Activated T-helper 1 cell treated with anti-CD3 and anti-CD28 coated beads, Interleukin-12 subunit alpha, Interleukin-12 subunit beta, Interleukin-2, Interleukin-4 antibody, amounts not matched to agents 30 ng/mL and 10 ng/mL and 1 ng/mL, durations not matched to agents 14 hours and 24 hours and 36 hours (primary cell): ENCODE measurements at regions not wholly inside any gene's neighbourhood (a gene's known extent, or its start where the extent isn't known, plus 50 kb on each side); places are given as distances from the start of the nearest gene placed in this dataset.
"Not testable (repeated sequence)": the region's sequence is repeated elsewhere in the genome, so short reads cannot be mapped to it uniquely, and the experiment has no call there.

Experiments
- DNase-seq: peaks from one replicate; pipeline ENCODE4 v3.0.0; 2021; ENCODE audit warnings: low spot score
- H3K27ac Mint-ChIP-seq: one replicate; pipeline ENCODE4 v1.8.0; 2021; ENCODE audit warnings: mild to moderate bottlenecking, mixed read lengths
- H3K27me3 Mint-ChIP-seq: one replicate; pipeline ENCODE4 v1.8.0; 2022; ENCODE audit warnings: mild to moderate bottlenecking, moderate library complexity, mixed read lengths; ENCODE audit not compliant: insufficient read depth
- H3K36me3 Mint-ChIP-seq: one replicate; pipeline ENCODE4 v1.8.0; 2021; ENCODE audit warnings: low read depth, mixed read lengths
- H3K4me1 Mint-ChIP-seq: one replicate; pipeline ENCODE4 v1.8.0; 2021; ENCODE audit warnings: low read depth, mixed read lengths
- H3K4me3 Mint-ChIP-seq: one replicate; pipeline ENCODE4 v1.8.0; 2021; ENCODE audit warnings: mild to moderate bottlenecking, moderate library complexity, mixed read lengths
- H3K9me3 Mint-ChIP-seq: one replicate; pipeline ENCODE4 v1.8.0; 2021; ENCODE audit warnings: mixed read lengths
- intact Hi-C: fragments of 100-400 bp; cut with micrococcal nuclease; formaldehyde crosslinking; loops from one replicate; pipeline ENCODE4 v1.15.1; 2024

DNA sequence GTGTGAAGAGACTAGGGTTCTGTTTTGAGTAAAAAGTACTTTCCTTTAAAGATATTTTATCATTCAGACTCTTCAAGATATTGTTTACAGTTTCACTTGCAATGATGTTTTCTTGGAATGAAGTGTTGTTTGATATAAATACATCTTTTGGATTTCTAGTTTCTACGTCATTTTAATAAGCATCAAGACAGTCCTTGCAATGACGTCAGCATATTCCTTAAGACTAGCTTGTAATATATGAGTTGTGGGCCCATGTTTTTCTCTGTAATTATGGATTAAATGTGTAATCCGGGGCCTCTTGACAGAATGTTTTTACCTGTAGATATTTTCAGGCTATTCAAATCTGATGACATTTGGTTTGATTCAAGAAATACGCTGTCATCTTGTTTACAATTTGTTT, 66.1 kb downstream of the RBMX2 start:
- H3K36me3 Mint-ChIP-seq, result no peaks in the 10 kb centered on the region
- H3K9me3 Mint-ChIP-seq, result no peaks in the 10 kb centered on the region
- DNase-seq, result no peak
- peaks cover 3% of the 10 kb centered on the region for H3K27me3 Mint-ChIP-seq
- no peaks in the 10 kb centered on the region for H3K4me1 Mint-ChIP-seq
- intact Hi-C loops, result no loop called here
- H3K27ac Mint-ChIP-seq, result no peak overlapping the region
- no peak overlapping the region for H3K4me3 Mint-ChIP-seq

DNA sequence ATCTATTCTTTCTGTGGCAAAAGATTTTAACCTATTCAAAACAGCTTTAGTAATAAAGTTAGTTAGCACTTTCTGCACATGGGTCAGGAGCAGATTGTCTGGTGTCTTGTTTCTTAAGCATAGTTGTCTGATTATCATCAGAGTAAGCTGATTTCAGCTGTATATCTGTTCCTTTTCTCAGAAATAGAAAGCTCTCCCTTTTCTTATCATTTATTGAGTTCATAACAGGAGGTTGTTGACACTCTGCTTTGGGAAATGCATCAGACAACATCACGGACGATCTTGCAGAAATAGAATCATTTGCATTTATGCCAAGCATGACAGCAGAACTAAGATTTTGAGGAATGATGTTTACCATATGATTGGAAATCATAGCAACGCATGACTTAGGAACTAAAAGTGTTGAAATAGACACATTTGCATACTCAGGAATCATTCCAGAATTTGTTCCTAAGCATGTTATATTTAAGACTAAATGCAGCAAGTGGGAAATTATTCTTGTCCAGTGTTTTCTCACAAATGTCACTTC, 66.7 kb downstream of the RBMX2 start:
- Mint-ChIP-seq H3K9me3 (no peaks in the 10 kb centered on the region), H3K27ac (no peak overlapping the region), H3K27me3 (peaks cover 2% of the 10 kb centered on the region), H3K4me1 (no peaks in the 10 kb centered on the region), H3K4me3 (no peak overlapping the region), H3K36me3 (no peaks in the 10 kb centered on the region)
- no peak for DNase-seq
- intact Hi-C loops, result no loop called here

- Mint-ChIP-seq H3K27ac (no peak overlapping the region), H3K9me3 (no peaks in the 10 kb centered on the region), H3K27me3 (no peaks in the 10 kb centered on the region), H3K36me3 (no peaks in the 10 kb centered on the region), H3K4me3 (no peak overlapping the region), H3K4me1 (no peaks in the 10 kb centered on the region)
- intact Hi-C loops, result no loop called here
- no peak for DNase-seq
Observed at GRCh38 chrX:130482871-130483270, 81.1 kb downstream of the RBMX2 start.

DNA sequence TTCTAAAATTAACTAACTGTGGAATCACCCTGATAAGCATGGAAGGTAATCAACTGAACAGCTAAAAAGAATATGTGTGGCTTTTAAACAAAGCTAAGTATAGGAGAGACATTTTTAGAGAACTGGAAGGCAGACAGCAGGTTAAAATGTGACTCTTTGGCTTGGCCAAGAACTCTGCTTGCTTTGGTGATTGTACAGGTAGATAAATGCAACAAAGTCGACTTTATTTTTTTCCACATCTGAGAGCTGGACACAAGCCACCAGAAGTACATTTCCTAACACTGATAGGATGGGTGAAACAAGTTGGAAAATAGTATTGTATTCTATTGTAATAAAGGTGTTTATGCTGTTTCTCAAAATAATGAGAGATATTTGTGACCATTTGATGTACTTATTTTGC, 84.1 kb downstream of the RBMX2 start:
- H3K27me3 Mint-ChIP-seq, result peaks cover under 1% of the 10 kb centered on the region
- no peaks in the 10 kb centered on the region for H3K36me3 Mint-ChIP-seq
- no peak overlapping the region for H3K4me3 Mint-ChIP-seq
- DNase-seq, result no peak
- H3K9me3 Mint-ChIP-seq, result no peaks in the 10 kb centered on the region
- H3K4me1 Mint-ChIP-seq, result no peaks in the 10 kb centered on the region
- intact Hi-C loops, result no loop called here
- H3K27ac Mint-ChIP-seq, result no peak overlapping the region

DNA sequence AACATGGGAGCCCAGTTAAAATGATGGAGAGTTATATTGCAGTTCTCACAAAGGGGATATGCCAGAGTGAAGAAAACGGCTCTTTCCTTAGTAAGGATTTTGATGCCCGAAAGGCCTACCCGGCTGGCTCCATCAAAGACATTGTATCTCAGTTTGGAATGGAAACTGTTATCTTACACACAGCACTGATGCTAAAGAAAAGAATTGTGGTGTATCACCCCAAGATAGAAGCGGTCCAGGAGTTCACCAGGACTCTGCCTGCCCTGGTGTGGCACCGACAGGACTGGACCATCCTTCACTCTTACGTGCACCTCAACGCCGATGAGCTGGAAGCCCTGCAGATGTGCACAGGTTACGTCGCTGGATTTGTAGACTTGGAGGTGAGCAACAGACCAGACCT, 93.7 kb downstream of the RBMX2 start:
- intact Hi-C loops, H3K4me1 Mint-ChIP-seq, H3K9me3 Mint-ChIP-seq, DNase-seq, H3K36me3 Mint-ChIP-seq, H3K4me3 Mint-ChIP-seq, H3K27ac Mint-ChIP-seq: not testable (repeated sequence)
- peaks cover 12% of the 10 kb centered on the region for H3K27me3 Mint-ChIP-seq

- Mint-ChIP-seq H3K4me3 (no peak overlapping the region), H3K36me3 (no peaks in the 10 kb centered on the region), H3K27ac (no peak overlapping the region), H3K27me3 (peaks cover 7% of the 10 kb centered on the region), H3K4me1 (no peaks in the 10 kb centered on the region), H3K9me3 (no peaks in the 10 kb centered on the region)
- no peak for DNase-seq
- intact Hi-C loops, result no loop called here
Observed at GRCh38 chrX:130497531-130497930, 95.7 kb downstream of the RBMX2 start.

GRCh38 chrX:130498653-130499274, 97.0 kb downstream of the RBMX2 start:
- no peak for DNase-seq
- no peak overlapping the region for H3K4me3 Mint-ChIP-seq
- H3K27me3 Mint-ChIP-seq, result peaks cover 7% of the 10 kb centered on the region
- H3K9me3 Mint-ChIP-seq, result no peaks in the 10 kb centered on the region
- no peak overlapping the region for H3K27ac Mint-ChIP-seq
- no peaks in the 10 kb centered on the region for H3K4me1 Mint-ChIP-seq
- intact Hi-C loops, result no loop called here
- H3K36me3 Mint-ChIP-seq, result no peaks in the 10 kb centered on the region

- Mint-ChIP-seq H3K36me3 (no peaks in the 10 kb centered on the region), H3K27ac (no peak overlapping the region)
- intact Hi-C loops, result no loop called here
Observed at GRCh38 chrX:130502016-130502570, 100.3 kb downstream of the RBMX2 start.

DNA sequence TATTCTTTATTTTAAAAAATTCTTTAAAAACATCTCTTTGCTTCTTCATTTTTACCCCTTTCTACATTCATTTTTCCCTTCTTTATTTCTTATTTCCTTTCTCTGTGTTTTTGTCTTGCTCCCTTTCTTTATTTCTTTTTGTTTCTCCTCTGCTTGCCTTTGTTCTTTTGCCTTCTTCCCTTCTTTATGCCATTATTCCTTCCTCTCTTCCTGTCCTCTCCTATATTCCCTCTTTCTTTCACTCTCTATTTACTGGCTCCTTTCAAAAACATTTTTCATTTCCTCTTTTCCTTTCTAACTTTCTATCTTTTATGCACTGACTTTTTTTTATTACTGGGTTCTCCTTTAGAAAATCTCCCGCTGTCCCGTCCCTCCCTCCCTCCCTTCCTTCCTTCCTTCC, 102.2 kb downstream of the RBMX2 start:
- Mint-ChIP-seq H3K27me3 (peaks cover 3% of the 10 kb centered on the region), H3K9me3 (no peaks in the 10 kb centered on the region), H3K36me3 (no peaks in the 10 kb centered on the region), H3K27ac (no peak overlapping the region), H3K4me3 (no peak overlapping the region), H3K4me1 (no peaks in the 10 kb centered on the region)
- DNase-seq, result no peak
- intact Hi-C loops, result no loop called here

More at GRCh38 chrX:130502016-130502570, 100.3 kb downstream of the RBMX2 start:
- Mint-ChIP-seq H3K27me3 (peaks cover 7% of the 10 kb centered on the region), H3K4me1 (no peaks in the 10 kb centered on the region), H3K4me3 (no peak overlapping the region), H3K9me3 (no peaks in the 10 kb centered on the region)
- DNase-seq, result no peak

- no peak for DNase-seq
- Mint-ChIP-seq H3K4me3 (no peak overlapping the region), H3K27me3 (no peaks in the 10 kb centered on the region), H3K9me3 (no peaks in the 10 kb centered on the region), H3K4me1 (no peaks in the 10 kb centered on the region), H3K27ac (no peak overlapping the region), H3K36me3 (no peaks in the 10 kb centered on the region)
- intact Hi-C loops, result no loop called here
Observed at GRCh38 chrX:130507015-130507414, 105.2 kb downstream of the RBMX2 start.

DNA sequence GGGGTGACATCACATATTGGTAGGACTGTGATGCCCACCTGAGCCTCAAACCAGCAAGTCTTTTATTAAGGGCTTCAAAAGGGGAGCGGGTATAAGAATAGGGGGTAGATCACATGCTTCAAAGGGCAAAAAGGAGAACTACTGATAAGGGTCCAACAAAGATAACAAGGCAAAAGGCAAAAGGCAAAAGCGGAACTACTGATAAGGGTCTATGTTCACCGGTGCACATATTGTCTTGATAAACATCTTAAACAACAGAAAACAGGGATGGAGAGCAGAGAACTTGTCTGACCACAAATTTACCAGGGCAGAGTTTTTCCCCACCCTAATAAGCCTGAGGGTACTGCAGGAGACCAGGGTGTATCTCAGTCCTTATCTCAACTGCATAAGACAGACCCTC, 110.7 kb downstream of the RBMX2 start:
- H3K27me3 Mint-ChIP-seq, H3K9me3 Mint-ChIP-seq, DNase-seq, H3K36me3 Mint-ChIP-seq, H3K4me1 Mint-ChIP-seq, H3K27ac Mint-ChIP-seq, intact Hi-C loops, H3K4me3 Mint-ChIP-seq: not testable (repeated sequence)

DNA sequence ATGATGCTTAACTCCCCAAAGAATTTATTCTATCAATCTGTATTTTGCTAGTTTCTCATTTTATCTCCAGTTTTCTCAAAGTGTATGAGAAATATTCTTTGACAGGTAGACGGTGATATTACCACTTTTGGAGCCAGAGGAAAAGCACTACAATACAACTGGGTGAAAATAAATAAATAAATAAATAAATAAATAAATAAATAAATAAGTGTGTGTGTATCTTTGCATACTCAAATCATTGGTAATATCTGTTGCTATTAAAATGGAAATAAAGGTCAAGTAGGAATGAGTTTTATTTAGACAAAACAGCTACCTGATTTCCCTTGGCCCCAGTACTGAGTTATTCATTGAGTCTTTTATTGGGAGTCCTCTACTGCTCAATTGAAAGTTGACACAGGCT, 114.3 kb downstream of the RBMX2 start:
- no peaks in the 10 kb centered on the region for H3K4me1 Mint-ChIP-seq
- no peaks in the 10 kb centered on the region for H3K36me3 Mint-ChIP-seq
- intact Hi-C loops, result no loop called here
- no peak overlapping the region for H3K4me3 Mint-ChIP-seq
- no peak for DNase-seq
- H3K27ac Mint-ChIP-seq, result no peak overlapping the region
- no peaks in the 10 kb centered on the region for H3K27me3 Mint-ChIP-seq
- peaks cover 4% of the 10 kb centered on the region for H3K9me3 Mint-ChIP-seq

DNA sequence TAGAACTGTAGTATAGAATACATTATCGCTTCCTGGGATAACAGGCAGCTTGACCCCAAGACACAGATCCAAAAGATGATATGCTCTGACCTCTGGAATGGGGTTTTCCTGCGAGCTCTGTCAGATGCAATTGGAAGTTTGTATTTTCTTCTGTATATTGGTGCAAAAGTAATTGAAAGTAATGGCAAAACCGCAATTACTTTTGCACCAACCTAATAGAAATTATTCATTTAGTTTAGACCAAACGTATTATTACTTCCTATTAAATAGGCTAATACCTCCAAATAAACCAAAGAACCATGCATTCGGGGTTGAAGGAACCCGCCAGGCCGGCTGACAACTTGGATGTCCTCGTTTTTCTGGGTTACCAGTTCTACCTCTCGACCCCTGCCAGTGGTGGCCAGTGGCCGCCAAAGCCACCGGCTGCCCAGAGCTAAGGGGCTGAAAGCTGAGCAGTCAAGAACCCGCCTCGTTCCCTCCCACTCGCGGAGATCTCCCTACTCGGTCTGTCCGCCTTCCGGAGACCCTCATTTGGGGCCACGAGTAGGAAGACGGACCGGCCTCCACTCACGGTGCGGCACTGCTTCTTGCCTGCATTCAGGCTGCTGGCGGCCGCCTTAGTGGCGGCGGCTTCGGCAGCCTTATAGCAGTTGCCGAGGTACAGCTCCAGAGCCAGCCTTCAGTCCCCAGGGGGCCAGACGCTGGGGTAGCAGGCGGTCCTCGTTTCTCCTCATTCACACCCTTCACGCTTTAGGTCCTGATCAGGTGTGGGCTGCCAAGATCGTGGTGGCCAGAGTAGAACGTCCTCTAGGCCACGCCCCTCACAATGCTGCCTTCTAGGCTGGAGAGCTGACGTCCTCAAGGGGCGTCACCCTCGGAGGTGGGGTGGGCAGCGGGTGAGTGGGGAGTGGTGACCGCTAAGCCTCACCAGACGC, 121.9 kb downstream of the RBMX2 start:
- Mint-ChIP-seq H3K4me3 (no peak overlapping the region), H3K27me3 (peaks cover 6% of the 10 kb centered on the region), H3K27ac (no peak overlapping the region), H3K4me1 (no peaks in the 10 kb centered on the region), H3K36me3 (no peaks in the 10 kb centered on the region), H3K9me3 (no peaks in the 10 kb centered on the region)
- intact Hi-C loops, result no loop called here
- DNase-seq, result no peak
